ENCODE measurements at regions not wholly inside any gene's neighbourhood (a gene's known extent, or its start where the extent isn't known, plus 50 kb on each side); places are given as distances from the start of the nearest gene placed in this dataset.

- TF ChIP-seq CTCF (IDR thresholded peaks at IDR 0.05 in 2 of 3, conservative IDR thresholded peaks at IDR 0.05 in 1 of 3; ENCODE audit: borderline replicate concordance in 1 of 3, insufficient read depth in 1 of 3, low read depth in 2 of 3, low read length in 2 of 3): no peak
- TF ChIP-seq MAX (IDR thresholded peaks at IDR 0.05): no peak
- TF ChIP-seq YY1 (IDR thresholded peaks at IDR 0.05; ENCODE audit: extremely low read depth, insufficient replicate concordance, low read depth, low read length): no peak
- no peak for TF ChIP-seq SIN3A (IDR thresholded peaks at IDR 0.05; ENCODE audit: low read depth)
- no peak for TF ChIP-seq FOSL1 (IDR thresholded peaks at IDR 0.05; ENCODE audit: low read depth)
- no peak for TF ChIP-seq POLR2AphosphoS5 (IDR thresholded peaks at IDR 0.05; ENCODE audit: low read depth, low read length)
- no peak for TF ChIP-seq POLR2A (IDR thresholded peaks at IDR 0.05; ENCODE audit: borderline replicate concordance, extremely low read depth, insufficient read depth, insufficient read length)
- TF ChIP-seq JUND (IDR thresholded peaks at IDR 0.05): no peak
Observed at GRCh38 chr5:109927639-109928038, 237.9 kb downstream of the MAN2A1 start.
